Stimulated activated CD4-positive, alpha-beta T cell treated with anti-CD3 and anti-CD28 coated beads, Interleukin-4, amount 100 ng/mL, for 1 hour (primary cell): ENCODE measurements at regions not wholly inside any gene's neighbourhood (a gene's known extent, or its start where the extent isn't known, plus 50 kb on each side); places are given as distances from the start of the nearest gene placed in this dataset.

ENCODE experiments used
- DNase-seq: peaks from one replicate; pipeline ENCODE4 v3.0.0-alpha.2; 2020

DNA sequence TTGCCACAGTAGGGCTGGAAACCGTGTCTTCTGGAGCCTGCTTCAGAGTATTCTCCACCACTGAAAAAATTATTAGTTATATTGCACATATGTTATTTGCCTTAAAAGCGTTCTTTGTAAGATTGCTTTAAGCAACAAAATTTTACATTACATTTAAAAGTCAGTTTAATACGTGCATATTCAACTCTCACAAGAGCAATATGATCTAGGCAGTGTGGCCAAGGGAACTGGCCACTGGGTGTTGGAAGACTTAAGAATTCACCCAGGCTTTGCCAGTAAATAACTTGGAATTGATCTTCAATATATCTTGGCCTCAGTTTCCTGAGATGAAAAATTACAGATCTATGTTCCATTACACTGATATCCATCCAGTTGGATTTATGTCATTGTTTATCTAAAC, 694.4 kb downstream of the EFNA5 start:
- no peak for DNase-seq

- no peak for DNase-seq
These were observed 696.5 kb downstream of the EFNA5 start for GRCh38 chr5:106974272-106974671.

GRCh38 chr5:106966686-106967315, 703.9 kb downstream of the EFNA5 start:
- DNase-seq, result no peak

DNA sequence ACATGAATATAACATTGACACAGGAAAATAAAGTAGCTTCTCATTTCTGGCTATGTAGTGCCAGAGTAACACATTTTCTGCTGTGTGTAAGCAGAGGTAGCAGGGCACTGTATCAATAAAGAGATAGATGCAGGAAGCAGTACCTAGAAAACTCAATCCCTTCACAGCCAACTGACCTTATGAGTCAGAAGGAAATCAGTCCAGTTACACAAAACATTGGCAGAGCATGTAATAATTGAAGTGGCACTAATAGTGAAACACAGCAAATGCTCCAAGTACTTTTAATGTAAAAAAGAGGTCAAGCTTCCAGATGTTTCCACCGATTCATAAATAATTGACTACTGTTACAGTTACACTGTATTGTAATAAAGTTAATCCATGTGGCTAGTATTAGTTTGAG, 706.6 kb downstream of the EFNA5 start:
- DNase-seq, result no peak

GRCh38 chr5:106963630-106964029, 707.1 kb downstream of the EFNA5 start:
- DNase-seq, result no peak

DNA sequence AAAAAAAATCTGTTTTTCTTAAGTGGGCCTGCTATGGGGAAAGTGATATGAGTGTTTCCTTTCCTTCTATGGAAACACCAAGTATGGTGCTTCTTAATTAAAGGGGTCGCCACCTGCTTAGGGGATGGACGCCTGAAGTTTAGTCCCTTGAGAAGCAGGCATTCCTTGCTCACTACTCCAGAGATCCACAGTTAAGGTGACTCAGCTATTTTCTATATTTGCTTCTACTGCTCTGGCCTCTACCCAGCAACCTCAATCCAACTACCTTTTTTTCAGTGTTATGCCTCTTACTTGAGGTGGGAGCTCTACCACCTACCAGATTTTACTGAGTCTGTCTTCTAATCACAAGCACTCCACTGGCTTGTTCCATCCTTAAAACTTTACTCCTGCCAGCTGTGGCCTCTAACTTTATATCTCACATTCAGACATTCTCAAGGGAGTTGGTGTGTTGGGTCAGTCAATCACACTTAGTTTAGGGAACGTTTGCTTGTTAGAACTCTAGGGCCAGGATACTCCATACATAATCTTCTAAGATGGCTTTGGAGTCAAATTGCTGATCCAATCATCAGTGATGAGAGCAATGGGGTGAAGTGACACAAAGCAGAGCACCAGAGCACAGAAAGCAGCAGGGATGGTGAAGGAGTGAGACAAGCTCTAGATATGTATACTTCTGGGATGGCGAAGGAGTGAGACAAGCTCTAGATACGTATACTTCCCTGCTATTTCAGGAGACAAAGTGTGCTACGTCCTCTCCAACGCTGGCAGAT, 708.1 kb downstream of the EFNA5 start:
- no peak for DNase-seq

DNA sequence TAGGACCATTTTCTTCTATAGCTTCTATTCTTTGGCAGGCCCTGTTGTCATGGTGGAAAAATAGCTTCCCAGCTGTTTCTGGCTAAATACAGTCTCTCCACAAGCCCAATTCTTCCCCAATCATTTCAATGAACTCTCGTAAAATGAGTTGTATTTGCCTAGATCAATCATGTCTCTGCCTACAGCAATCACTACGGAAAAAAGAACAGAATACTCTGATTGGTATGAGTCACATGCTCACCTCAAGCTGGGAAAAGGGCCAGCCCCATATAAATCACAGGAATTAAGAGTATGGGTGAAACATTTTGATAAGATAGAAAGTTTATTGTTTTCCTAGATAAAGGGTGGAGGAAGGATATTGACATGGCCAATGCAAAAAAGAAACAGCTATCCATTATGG, 711.4 kb downstream of the EFNA5 start:
- DNase-seq, result no peak

GRCh38 chr5:106957336-106957735, 713.4 kb downstream of the EFNA5 start:
- no peak for DNase-seq

- DNase-seq, result no peak
These were observed 713.9 kb downstream of the EFNA5 start for GRCh38 chr5:106956886-106957285.

DNA sequence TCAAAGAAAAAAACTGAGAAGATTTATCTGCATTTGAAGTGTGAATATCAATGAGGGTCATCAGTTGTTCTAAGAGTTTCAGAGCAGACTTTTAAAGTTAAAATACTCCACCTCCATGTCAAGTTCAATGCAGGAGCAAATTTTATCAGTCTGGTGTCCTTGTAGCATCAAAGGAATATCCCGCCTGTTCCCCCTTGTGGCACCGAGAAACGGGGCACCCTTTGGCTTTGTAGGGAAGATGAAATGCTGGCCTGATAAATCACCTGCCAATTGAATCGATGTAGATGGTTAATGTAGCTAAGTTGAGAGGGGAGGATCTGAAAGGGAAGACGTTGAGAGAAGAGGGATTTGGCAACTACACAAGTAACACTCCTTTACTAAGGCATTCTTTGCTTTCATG, 714.5 kb downstream of the EFNA5 start:
- no peak for DNase-seq

GRCh38 chr5:106940986-106941385, 729.8 kb downstream of the EFNA5 start:
- DNase-seq, result no peak

GRCh38 chr5:106940301-106940846, 730.4 kb downstream of the EFNA5 start:
- DNase-seq, result no peak

GRCh38 chr5:106923409-106923808, 747.3 kb downstream of the EFNA5 start:
- DNase-seq, result no peak

- DNase-seq, result no peak
These were observed 749.2 kb downstream of the EFNA5 start for GRCh38 chr5:106921567-106921966.

DNA sequence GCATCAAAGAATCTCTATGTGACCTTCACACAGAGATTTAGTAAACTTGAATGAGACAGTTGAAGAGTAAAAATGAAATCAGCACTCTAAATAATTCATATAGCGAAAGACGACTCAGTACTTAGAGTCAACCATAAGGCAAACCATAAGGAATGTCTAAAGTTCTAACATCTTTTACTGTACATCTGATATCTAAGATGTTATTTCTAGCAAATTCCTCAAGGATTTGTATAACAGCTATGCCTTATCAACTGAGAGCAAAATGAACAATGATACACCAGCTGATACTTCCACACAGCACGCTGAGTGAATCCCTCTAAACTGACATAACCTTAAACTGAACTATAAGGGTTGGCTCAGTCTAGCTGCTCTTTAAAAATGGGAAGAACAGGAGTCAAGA, 760.3 kb downstream of the EFNA5 start:
- no peak for DNase-seq

- no peak for DNase-seq
These were observed 761.0 kb downstream of the EFNA5 start for GRCh38 chr5:106909716-106910115.

- DNase-seq, result no peak
These were observed 762.8 kb downstream of the EFNA5 start for GRCh38 chr5:106907979-106908378.

GRCh38 chr5:106906199-106906598, 764.5 kb downstream of the EFNA5 start:
- no peak for DNase-seq

DNA sequence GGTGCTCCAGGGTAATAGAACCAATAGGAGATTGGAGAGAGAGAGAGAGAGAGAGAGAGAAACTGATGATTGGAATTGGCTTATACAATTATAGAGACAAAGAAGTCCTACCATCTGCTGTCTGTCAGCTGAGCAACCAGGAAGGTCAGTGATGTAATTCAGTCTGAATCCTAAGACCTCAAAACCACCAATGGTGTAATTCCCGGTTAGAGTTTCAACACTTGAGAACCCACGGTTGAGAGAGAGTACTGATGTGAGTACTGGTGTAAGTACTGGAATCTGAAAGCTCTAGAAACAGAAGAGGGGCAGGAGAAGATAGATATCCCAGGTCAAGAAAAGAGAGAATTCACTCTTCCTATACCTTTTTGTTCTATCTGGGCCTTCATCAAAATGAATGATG, 775.8 kb downstream of the EFNA5 start:
- no peak for DNase-seq

- no peak for DNase-seq
These were observed 788.7 kb downstream of the EFNA5 start for GRCh38 chr5:106882035-106882434.

- DNase-seq, result no peak
These were observed 790.1 kb downstream of the EFNA5 start for GRCh38 chr5:106880656-106881055.

GRCh38 chr5:106877881-106878280, 792.9 kb downstream of the EFNA5 start:
- DNase-seq, result no peak

DNA sequence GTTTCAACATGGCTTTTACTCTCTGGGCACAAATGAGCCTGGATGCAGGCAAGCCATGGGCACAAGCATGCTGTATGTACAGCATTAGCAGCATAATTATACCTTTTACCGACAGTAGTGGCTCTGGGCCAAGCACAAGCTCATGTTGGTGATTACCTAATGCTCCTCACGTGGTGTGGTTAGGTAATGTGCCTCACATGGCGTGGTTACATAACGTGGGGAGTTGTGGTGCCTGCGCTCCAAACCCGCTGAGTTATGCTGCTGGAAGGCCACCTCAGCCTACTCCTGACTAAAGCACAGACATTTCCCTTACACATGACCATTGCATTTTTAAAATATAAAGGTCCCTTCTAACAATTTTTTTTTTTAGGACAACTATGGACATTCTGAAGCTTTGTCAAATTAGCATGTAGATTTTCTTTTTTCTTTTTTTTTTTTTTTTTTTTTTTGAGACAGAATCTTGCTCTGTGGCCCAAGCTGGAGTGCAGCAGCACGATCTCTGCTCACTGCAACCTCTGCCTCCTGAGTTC, 794.0 kb downstream of the EFNA5 start:
- DNase-seq, result no peak

DNA sequence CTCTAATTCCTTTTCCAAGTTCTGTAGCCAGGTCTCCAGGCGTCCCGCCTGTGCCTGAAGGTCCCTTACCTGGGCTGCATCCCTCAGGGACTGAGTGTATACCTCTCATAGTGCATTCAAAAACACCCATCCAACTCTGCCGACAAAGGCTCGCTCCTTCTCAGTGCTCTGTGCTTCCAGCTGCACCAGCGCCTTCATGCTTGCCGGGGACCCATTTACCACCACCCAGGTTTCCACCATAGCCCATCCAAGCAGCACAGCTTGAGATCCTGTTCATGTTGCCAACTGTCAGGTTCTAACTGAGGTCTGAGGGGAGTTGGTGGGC, 794.5 kb downstream of the EFNA5 start:
- no peak for DNase-seq
